CD8-positive, alpha-beta memory T cell (primary cell): ENCODE measurements at regions not wholly inside any gene's neighbourhood (a gene's known extent, or its start where the extent isn't known, plus 50 kb on each side); places are given as distances from the start of the nearest gene placed in this dataset.

ENCODE experiments used
- CTCF ChIA-PET: fragments of 350-600 bp; sonication (Branson Sonifier 250); formaldehyde crosslinking; loops from one replicate; lab custom pipeline; 2021; ENCODE audit warnings: antibody characterized with exemption; lab: Charles Lee
- POLR2A ChIA-PET: fragments of 350-600 bp; sonication (Branson Sonifier 250); formaldehyde crosslinking; loops from one replicate; lab custom pipeline; 2021; ENCODE audit warnings: antibody characterized with exemption; lab: Charles Lee
- DNase-seq, 5 donors: peaks; one replicate each; pipeline versions ENCODE4 v3.0.0 to v3.0.0-alpha.2; 2020 to 2022; ENCODE audit warnings: mixed read lengths in 1 of 5
- H3K27ac ChIP-seq: one replicate; pipeline ENCODE4 v1.7.0; 2013; ENCODE audit warnings: low read depth, mild to moderate bottlenecking, low read length, moderate library complexity
- H3K27me3 ChIP-seq: 2 replicates; pipeline ENCODE4 v1.7.0; 2013; ENCODE audit warnings: low read length, mild to moderate bottlenecking; ENCODE audit not compliant: insufficient read depth, poor library complexity, severe bottlenecking
- H3K36me3 ChIP-seq: 2 replicates; pipeline ENCODE4 v1.7.0; 2013; ENCODE audit warnings: mild to moderate bottlenecking, low read length, moderate library complexity; ENCODE audit not compliant: insufficient read depth
- H3K4me1 ChIP-seq: 2 replicates; pipeline ENCODE4 v1.7.0; 2013; ENCODE audit warnings: mild to moderate bottlenecking, low read length, moderate library complexity; ENCODE audit not compliant: insufficient read depth
- H3K4me3 ChIP-seq: 2 replicates; pipeline ENCODE4 v1.7.0; 2013; ENCODE audit warnings: mild to moderate bottlenecking, low read length
- H3K9me3 ChIP-seq: 2 replicates; pipeline ENCODE4 v1.7.0; 2013; ENCODE audit warnings: mild to moderate bottlenecking, low read length
- H3K27ac Mint-ChIP-seq, 8 donors: one replicate each; pipeline ENCODE4 v1.8.0; 2020 to 2021; ENCODE audit warnings: mixed read lengths in 8 of 8, mild to moderate bottlenecking in 6 of 8, inconsistent platforms in 3 of 8, moderate library complexity in 3 of 8
- H3K27me3 Mint-ChIP-seq, 2 donors: one replicate each; pipeline ENCODE4 v1.8.0; 2020 to 2021; ENCODE audit warnings: mixed read lengths in 2 of 2, mild to moderate bottlenecking in 1 of 2, moderate library complexity in 1 of 2
- H3K36me3 Mint-ChIP-seq, 3 donors: one replicate each; pipeline ENCODE4 v1.8.0; 2020 to 2021; ENCODE audit warnings: mixed read lengths in 3 of 3, inconsistent platforms in 1 of 3, mild to moderate bottlenecking in 1 of 3
- H3K4me1 Mint-ChIP-seq, 3 donors: one replicate each; pipeline ENCODE4 v1.8.0; 2020 to 2021; ENCODE audit warnings: mixed read lengths in 3 of 3, inconsistent platforms in 1 of 3, mild to moderate bottlenecking in 1 of 3
- H3K4me3 Mint-ChIP-seq, 7 donors: one replicate each; pipeline ENCODE4 v1.8.0; 2020 to 2021; ENCODE audit warnings: mixed read lengths in 7 of 7, mild to moderate bottlenecking in 6 of 7, moderate library complexity in 4 of 7, inconsistent platforms in 2 of 7
- H3K9me3 Mint-ChIP-seq, 5 donors: one replicate each; pipeline ENCODE4 v1.8.0; 2020 to 2022; ENCODE audit warnings: mixed read lengths in 5 of 5, mild to moderate bottlenecking in 3 of 5, moderate library complexity in 2 of 5, inconsistent platforms in 1 of 5

DNA sequence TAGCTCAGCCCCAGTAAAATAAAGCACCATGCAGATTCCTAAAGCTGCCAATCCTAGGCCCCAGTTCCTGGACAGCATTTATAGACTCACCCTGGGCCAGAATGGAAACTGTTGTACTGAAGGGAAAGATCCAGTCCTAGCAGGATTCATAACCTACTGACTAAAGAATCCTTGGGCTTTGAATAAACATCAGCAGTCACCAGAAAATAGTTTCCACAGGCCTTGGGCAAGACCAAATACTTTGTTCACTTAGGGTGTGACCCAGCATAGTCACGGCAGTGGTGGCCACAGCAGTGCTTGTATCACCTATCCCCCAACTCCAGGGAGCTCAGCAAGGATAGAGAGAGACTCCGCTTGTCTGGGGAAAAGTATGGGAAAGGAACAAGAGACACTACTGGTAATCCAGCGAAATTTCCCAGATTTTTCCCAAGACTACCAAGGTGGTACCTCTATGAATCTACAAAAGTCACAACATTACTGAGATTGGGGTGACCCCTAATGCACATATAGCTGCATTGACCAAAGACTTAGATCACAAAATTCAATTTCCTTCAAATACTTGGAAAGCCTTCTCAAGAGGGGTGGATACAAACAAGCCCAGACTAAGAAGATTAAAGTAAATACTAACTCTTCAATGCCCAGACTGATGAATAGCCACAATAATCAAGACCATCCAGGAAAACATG lies 748.1 kb upstream of the LRATD1 start:
- ChIA-PET POLR2A (no interaction called here), CTCF (no interaction called here)
- H3K36me3 ChIP-seq = no peaks in the 10 kb centered on the region
- H3K9me3 Mint-ChIP-seq = peaks cover 0 to 38% (median 4%) of the 10 kb centered on the region in 5 donors
- no peaks in the 10 kb centered on the region for H3K36me3 Mint-ChIP-seq
- H3K27ac Mint-ChIP-seq = no peak overlapping the region
- H3K27me3 ChIP-seq = no peaks in the 10 kb centered on the region
- H3K4me1 ChIP-seq = no peaks in the 10 kb centered on the region
- no peaks in the 10 kb centered on the region for H3K27me3 Mint-ChIP-seq
- no peak overlapping the region for H3K27ac ChIP-seq
- DNase-seq = no peak
- H3K4me3 Mint-ChIP-seq = no peak overlapping the region
- no peaks in the 10 kb centered on the region for H3K9me3 ChIP-seq
- H3K4me1 Mint-ChIP-seq = no peaks in the 10 kb centered on the region
- no peak overlapping the region for H3K4me3 ChIP-seq

DNA sequence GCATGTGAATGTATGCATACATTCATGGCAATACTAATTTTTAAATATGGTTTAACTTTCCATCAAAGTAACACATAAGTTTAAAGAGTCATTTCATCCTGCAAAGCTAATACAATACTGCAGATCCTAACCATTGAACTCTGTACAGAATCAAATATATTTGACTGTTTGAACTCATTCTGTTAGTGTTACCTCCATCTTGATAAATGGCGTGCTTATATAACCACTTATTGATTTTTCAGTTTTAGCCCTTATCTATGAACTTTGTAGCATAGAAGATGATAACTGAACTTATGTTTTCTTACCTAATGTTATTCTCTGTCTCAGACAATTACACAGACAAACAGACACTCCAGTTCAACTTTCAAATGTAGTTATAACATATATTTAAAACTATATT lies 731.0 kb upstream of the LRATD1 start:
- no peaks in the 10 kb centered on the region for H3K27me3 ChIP-seq
- no peak overlapping the region for H3K4me3 Mint-ChIP-seq

DNA sequence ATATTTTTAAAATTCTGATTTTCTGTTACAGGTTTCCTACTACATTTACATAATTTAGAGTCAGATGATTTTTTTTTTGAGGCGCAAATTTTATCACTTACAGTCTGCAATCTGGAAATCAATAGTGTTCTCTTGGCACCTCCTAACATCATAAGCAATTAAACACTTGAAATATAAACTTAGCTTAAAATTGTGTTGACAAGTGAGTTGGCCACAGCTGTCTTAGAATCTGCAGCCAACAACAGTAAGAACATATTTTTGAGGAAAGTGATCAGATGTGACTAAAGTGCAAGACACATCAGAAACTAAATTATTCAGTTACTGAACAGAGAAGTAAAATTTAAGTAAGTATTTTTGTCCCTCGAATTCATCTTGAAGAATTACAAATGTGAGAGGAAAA lies 726.7 kb upstream of the LRATD1 start:
- H3K36me3 Mint-ChIP-seq = no peaks in the 10 kb centered on the region
- Histone ChIP-seq H3K9me3 (no peaks in the 10 kb centered on the region), H3K36me3 (no peaks in the 10 kb centered on the region), H3K4me1 (no peaks in the 10 kb centered on the region), H3K4me3 (no peak overlapping the region), H3K27ac (no peak overlapping the region), H3K27me3 (no peaks in the 10 kb centered on the region)
- ChIA-PET CTCF (no interaction called here), POLR2A (no interaction called here)
- DNase-seq = no peak
- H3K9me3 Mint-ChIP-seq = peaks cover 0 to 23% (median 6%) of the 10 kb centered on the region in 5 donors
- H3K4me1 Mint-ChIP-seq = no peaks in the 10 kb centered on the region
- no peak overlapping the region for H3K27ac Mint-ChIP-seq
- H3K4me3 Mint-ChIP-seq = no peak overlapping the region
- no peaks in the 10 kb centered on the region for H3K27me3 Mint-ChIP-seq

More for the DNA sequence above, 731.0 kb upstream of the LRATD1 start:
- H3K36me3 Mint-ChIP-seq = no peaks in the 10 kb centered on the region
- ChIA-PET CTCF (no interaction called here), POLR2A (no interaction called here)
- Histone ChIP-seq H3K9me3 (no peaks in the 10 kb centered on the region), H3K27ac (no peak overlapping the region), H3K36me3 (no peaks in the 10 kb centered on the region), H3K4me3 (no peak overlapping the region), H3K4me1 (no peaks in the 10 kb centered on the region)
- no peaks in the 10 kb centered on the region for H3K4me1 Mint-ChIP-seq
- no peak for DNase-seq
- H3K27me3 Mint-ChIP-seq = no peaks in the 10 kb centered on the region
- H3K27ac Mint-ChIP-seq = no peak overlapping the region
- H3K9me3 Mint-ChIP-seq = peaks cover 3 to 15% (median 11%) of the 10 kb centered on the region in 5 donors

DNA sequence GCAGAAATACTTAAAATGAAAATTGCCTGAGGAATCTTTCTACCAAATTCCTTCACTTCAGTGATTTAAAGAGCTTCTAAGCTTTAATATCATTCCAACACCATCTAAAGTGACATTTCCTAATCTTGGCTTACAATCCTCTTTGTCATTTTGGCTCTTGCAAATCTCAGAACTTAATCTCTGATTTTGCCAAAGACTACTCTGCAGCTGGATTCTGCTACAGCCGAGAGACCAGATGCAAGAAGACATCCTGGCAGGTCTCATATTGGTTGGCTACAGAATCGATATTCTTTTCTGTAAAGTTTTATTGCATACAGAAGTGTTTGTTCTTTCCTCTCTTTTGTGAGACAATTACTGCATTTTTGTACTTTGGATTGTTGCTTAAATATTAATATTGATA lies 716.5 kb upstream of the LRATD1 start:
- no peak overlapping the region for H3K27ac ChIP-seq
- H3K4me1 ChIP-seq = no peaks in the 10 kb centered on the region
- no peaks in the 10 kb centered on the region for H3K9me3 ChIP-seq
- Mint-ChIP-seq H3K27ac (no peak overlapping the region), H3K9me3 (peaks cover 3 to 23% (median 9%) of the 10 kb centered on the region in 5 donors), H3K4me3 (no peak overlapping the region), H3K27me3 (no peaks in the 10 kb centered on the region), H3K4me1 (no peaks in the 10 kb centered on the region), H3K36me3 (no peaks in the 10 kb centered on the region)
- no peak overlapping the region for H3K4me3 ChIP-seq
- POLR2A ChIA-PET = no interaction called here
- no peaks in the 10 kb centered on the region for H3K27me3 ChIP-seq
- CTCF ChIA-PET = no interaction called here
- no peak for DNase-seq
- H3K36me3 ChIP-seq = no peaks in the 10 kb centered on the region

DNA sequence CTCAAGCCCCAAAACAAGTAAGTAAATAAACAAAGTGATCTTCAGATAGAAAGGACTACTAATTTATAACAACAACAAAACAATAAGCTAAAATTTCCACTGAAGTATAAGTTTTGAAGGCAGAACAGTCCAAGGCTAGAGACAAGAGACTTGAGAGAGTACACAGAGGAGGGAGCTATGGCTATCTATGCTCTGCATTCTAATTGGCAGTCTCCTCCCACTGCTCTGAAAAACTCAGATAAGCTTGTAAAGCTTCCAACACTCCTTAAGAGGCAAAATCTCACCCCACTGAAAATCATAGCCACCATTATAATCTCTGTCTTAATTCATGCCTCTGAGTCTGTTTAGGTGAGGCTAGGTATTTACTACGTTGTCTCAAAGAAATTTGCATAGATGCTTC lies 714.6 kb upstream of the LRATD1 start:
- H3K4me1 ChIP-seq = no peaks in the 10 kb centered on the region
- H3K36me3 Mint-ChIP-seq = no peaks in the 10 kb centered on the region
- H3K27me3 ChIP-seq = no peaks in the 10 kb centered on the region
- H3K4me3 Mint-ChIP-seq = no peak overlapping the region
- DNase-seq = no peak
- no peak overlapping the region for H3K27ac Mint-ChIP-seq
- no peaks in the 10 kb centered on the region for H3K36me3 ChIP-seq
- no peak overlapping the region for H3K27ac ChIP-seq
- CTCF ChIA-PET = no interaction called here
- POLR2A ChIA-PET = no interaction called here
- H3K27me3 Mint-ChIP-seq = no peaks in the 10 kb centered on the region
- H3K9me3 Mint-ChIP-seq = peaks cover 4 to 25% (median 9%) of the 10 kb centered on the region in 5 donors
- H3K9me3 ChIP-seq = no peaks in the 10 kb centered on the region
- H3K4me1 Mint-ChIP-seq = no peaks in the 10 kb centered on the region
- H3K4me3 ChIP-seq = no peak overlapping the region

DNA sequence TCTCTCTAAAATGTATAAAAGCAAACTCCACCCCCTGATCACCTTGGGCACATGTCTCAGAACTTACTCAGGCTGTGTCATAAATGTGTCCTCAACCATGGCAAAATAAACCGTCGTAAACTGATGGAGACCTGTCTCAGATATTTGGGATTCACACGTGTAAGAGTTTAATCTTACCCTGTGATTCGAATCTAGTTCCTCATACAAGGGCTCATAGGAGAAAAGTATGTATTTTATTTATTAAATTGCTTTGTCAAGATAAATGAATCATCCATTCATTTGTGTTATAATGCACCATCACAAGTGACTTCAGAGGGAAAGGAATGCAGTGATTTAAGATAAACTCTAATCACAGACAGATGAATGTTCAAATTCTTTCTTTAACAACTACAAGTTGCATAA lies 712.5 kb upstream of the LRATD1 start:
- no peaks in the 10 kb centered on the region for H3K27me3 Mint-ChIP-seq

DNA sequence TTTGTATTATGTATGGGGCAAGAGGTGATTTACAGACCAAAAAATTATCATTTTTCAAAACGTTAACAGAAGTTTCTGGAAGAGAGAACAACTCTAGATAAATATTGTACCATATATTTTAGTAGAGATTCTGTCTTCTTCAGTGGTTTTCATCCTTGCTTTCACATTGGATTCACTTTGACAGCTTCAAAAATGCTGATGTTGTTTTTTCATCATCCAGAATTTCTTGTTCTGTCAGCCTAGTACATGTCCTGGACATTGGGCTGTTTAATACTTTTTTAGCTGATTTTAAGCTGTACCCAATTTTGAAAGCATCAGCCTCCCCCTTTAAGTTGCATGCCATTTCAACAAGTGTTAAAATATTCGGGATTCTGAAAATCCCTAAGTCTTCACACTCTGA lies 711.3 kb upstream of the LRATD1 start:
- no peaks in the 10 kb centered on the region for H3K27me3 Mint-ChIP-seq
- Histone ChIP-seq H3K36me3 (no peaks in the 10 kb centered on the region), H3K4me1 (no peaks in the 10 kb centered on the region), H3K27ac (no peak overlapping the region), H3K9me3 (no peaks in the 10 kb centered on the region), H3K4me3 (no peak overlapping the region), H3K27me3 (no peaks in the 10 kb centered on the region)
- H3K36me3 Mint-ChIP-seq = no peaks in the 10 kb centered on the region
- CTCF ChIA-PET = no interaction called here
- peaks cover 9 to 35% (median 13%) of the 10 kb centered on the region in 5 donors for H3K9me3 Mint-ChIP-seq
- POLR2A ChIA-PET = no interaction called here
- no peaks in the 10 kb centered on the region for H3K4me1 Mint-ChIP-seq
- DNase-seq = no peak
- H3K27ac Mint-ChIP-seq = no peak overlapping the region
- H3K4me3 Mint-ChIP-seq = no peak overlapping the region

More for the DNA sequence above, 712.5 kb upstream of the LRATD1 start:
- Mint-ChIP-seq H3K36me3 (no peaks in the 10 kb centered on the region), H3K4me3 (no peak overlapping the region), H3K9me3 (peaks cover 9 to 35% (median 12%) of the 10 kb centered on the region in 5 donors), H3K27ac (no peak overlapping the region), H3K4me1 (no peaks in the 10 kb centered on the region)
- CTCF ChIA-PET = no interaction called here
- no peak overlapping the region for H3K27ac ChIP-seq
- no peaks in the 10 kb centered on the region for H3K4me1 ChIP-seq
- H3K27me3 ChIP-seq = no peaks in the 10 kb centered on the region
- POLR2A ChIA-PET = no interaction called here
- H3K4me3 ChIP-seq = no peak overlapping the region
- no peaks in the 10 kb centered on the region for H3K36me3 ChIP-seq
- DNase-seq = no peak
- H3K9me3 ChIP-seq = no peaks in the 10 kb centered on the region

DNA sequence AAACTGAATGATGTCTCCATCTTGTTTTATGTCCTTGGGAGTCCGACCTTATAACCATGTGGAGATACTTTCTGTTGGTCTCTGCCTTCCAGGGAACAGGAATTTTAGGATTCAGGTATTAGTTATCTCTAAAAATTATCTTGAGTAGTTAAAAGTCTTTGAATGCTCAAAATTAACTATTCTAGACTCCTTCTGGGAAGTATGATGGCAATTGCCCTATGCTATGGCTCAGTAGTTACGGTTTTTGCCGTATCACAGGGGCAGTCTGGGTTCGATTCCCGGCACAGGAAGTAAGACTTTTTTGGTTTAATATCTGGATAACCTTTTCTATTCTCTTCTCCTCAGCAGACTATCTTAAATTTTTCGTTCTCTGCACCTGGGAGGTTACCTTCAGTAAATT lies 708.7 kb upstream of the LRATD1 start:
- H3K36me3 Mint-ChIP-seq = no peaks in the 10 kb centered on the region
- ChIA-PET CTCF (no interaction called here), POLR2A (no interaction called here)
- no peak overlapping the region for H3K27ac Mint-ChIP-seq
- no peak for DNase-seq
- H3K9me3 Mint-ChIP-seq = peaks cover 12 to 41% (median 14%) of the 10 kb centered on the region in 5 donors
- no peaks in the 10 kb centered on the region for H3K36me3 ChIP-seq
- H3K9me3 ChIP-seq = no peaks in the 10 kb centered on the region
- H3K4me3 ChIP-seq = no peak overlapping the region
- H3K27me3 ChIP-seq = no peaks in the 10 kb centered on the region
- no peaks in the 10 kb centered on the region for H3K27me3 Mint-ChIP-seq
- H3K27ac ChIP-seq = no peak overlapping the region
- H3K4me3 Mint-ChIP-seq = no peak overlapping the region
- H3K4me1 ChIP-seq = no peaks in the 10 kb centered on the region
- H3K4me1 Mint-ChIP-seq = no peaks in the 10 kb centered on the region
